Esophagus muscularis mucosa (tissue), 3 donors: ENCODE measurements at regions not wholly inside any gene's neighbourhood (a gene's known extent, or its start where the extent isn't known, plus 50 kb on each side); places are given as distances from the start of the nearest gene placed in this dataset.

ENCODE experiments used
- EP300 ChIP-seq: sonication (generic); formaldehyde crosslinking; IDR thresholded peaks from one replicate; pipeline ENCODE4 v1.6.1; 2017; ENCODE audit warnings: antibody characterized with exemption
- TF ChIP-seq, protein P1 (sequence below), 3 experiments: fragments of 200-600 bp in 2 of 3; fragments of 450-650 bp in 1 of 3; sonication (generic) in 2 of 3; IDR thresholded peaks; one replicate each; pipeline ENCODE4 v1.5.1; 2017 to 2019; ENCODE audit warnings: antibody characterized with exemption in 3 of 3, mild to moderate bottlenecking in 2 of 3, moderate library complexity in 1 of 3

DNA sequence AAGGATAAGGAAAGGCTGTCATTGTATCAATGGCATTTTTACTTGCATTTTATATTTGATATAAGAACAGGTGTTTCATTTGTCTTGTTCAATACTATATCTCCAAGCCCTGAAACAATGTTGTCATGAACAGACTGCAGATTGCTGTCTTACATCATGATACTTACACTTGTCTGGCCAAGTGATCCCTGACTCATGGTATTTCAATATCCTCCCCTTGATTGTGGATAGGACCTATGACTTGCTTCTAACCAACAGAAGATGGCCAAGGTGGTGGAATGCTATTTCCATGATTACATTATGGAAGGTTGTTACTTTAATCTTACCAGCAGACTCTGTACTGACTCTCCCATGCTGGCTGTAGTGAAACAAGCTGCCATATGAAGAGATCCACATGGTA is 471.1 kb downstream of the CCDC85A start:
- TF ChIP-seq, protein P1, sequence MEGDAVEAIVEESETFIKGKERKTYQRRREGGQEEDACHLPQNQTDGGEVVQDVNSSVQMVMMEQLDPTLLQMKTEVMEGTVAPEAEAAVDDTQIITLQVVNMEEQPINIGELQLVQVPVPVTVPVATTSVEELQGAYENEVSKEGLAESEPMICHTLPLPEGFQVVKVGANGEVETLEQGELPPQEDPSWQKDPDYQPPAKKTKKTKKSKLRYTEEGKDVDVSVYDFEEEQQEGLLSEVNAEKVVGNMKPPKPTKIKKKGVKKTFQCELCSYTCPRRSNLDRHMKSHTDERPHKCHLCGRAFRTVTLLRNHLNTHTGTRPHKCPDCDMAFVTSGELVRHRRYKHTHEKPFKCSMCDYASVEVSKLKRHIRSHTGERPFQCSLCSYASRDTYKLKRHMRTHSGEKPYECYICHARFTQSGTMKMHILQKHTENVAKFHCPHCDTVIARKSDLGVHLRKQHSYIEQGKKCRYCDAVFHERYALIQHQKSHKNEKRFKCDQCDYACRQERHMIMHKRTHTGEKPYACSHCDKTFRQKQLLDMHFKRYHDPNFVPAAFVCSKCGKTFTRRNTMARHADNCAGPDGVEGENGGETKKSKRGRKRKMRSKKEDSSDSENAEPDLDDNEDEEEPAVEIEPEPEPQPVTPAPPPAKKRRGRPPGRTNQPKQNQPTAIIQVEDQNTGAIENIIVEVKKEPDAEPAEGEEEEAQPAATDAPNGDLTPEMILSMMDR (IDR thresholded peaks at IDR 0.05) = no peak
- TF ChIP-seq EP300 = no peak
